PC-3 (cell line): ENCODE measurements at regions not wholly inside any gene's neighbourhood (a gene's known extent, or its start where the extent isn't known, plus 50 kb on each side); places are given as distances from the start of the nearest gene placed in this dataset.

Experiments used
- ATAC-seq: fragments of 200-7000 bp; cut with Tn5 transposase; 2 replicates; pipeline ENCODE4 v1.9.1; 2020; ENCODE audit warnings: mild to moderate bottlenecking, moderate library complexity
- BruUV-seq: library from RNA; stranded (reverse); fragments of 400-500 nt; replicated peaks from 2 replicates; lab custom pipeline; 2021; lab: Mats Ljungman, UMichigan
- CTCF ChIA-PET: fragments of 300-600 bp; sonication (Branson Sonifier 250); formaldehyde crosslinking; loops from one replicate; lab custom pipeline; 2022; ENCODE audit warnings: antibody characterized with exemption; lab: Charles Lee
- POLR2A ChIA-PET: fragments of 300-600 bp; sonication (Branson Sonifier 250); formaldehyde crosslinking; loops from one replicate; lab custom pipeline; 2022; ENCODE audit warnings: antibody characterized with exemption; ENCODE audit not compliant: unreplicated experiment; lab: Charles Lee
- DNase-seq: peaks from one replicate; pipeline ENCODE4 v3.0.0-alpha.2; 2015
- H2AFZ ChIP-seq: fragments of 300-600 bp; sonication (generic); 2 replicates; pipeline ENCODE4 v1.6.0; 2016; ENCODE audit warnings: antibody characterized with exemption, low read length
- H3F3A ChIP-seq: fragments of 300-600 bp; sonication (generic); one replicate; pipeline ENCODE4 v1.6.0; 2017; ENCODE audit warnings: antibody characterized with exemption, low read length, control low read depth, mild to moderate bottlenecking; ENCODE audit not compliant: unreplicated experiment
- H3K27ac ChIP-seq: fragments of 300-600 bp; sonication (generic); 2 replicates; pipeline ENCODE4 v1.5.1; 2016; ENCODE audit warnings: mild to moderate bottlenecking, low read length
- H3K27me3 ChIP-seq: fragments of 300-600 bp; sonication (generic); 2 replicates; pipeline ENCODE4 v1.6.1; 2016; ENCODE audit warnings: low read length, mixed read lengths
- H3K36me3 ChIP-seq: fragments of 300-600 bp; sonication (generic); 2 replicates; pipeline ENCODE4 v1.6.1; 2016; ENCODE audit warnings: low read depth, mixed run types, low read length, mixed read lengths
- H3K4me1 ChIP-seq: fragments of 300-600 bp; sonication (generic); 2 replicates; pipeline ENCODE4 v1.5.1; 2016; ENCODE audit warnings: low read length; ENCODE audit not compliant: insufficient read depth
- H3K4me2 ChIP-seq: fragments of 300-600 bp; sonication (generic); 2 replicates; pipeline ENCODE4 v1.6.0; 2016; ENCODE audit warnings: low read length
- H3K4me3 ChIP-seq: fragments of 300-600 bp; sonication (generic); 2 replicates; pipeline ENCODE4 v1.5.1; 2016; ENCODE audit warnings: mild to moderate bottlenecking, low read length, mixed read lengths
- H3K79me2 ChIP-seq: fragments of 300-600 bp; sonication (generic); 2 replicates; pipeline ENCODE4 v1.6.1; 2017; ENCODE audit warnings: low read length, mixed read lengths
- H3K9ac ChIP-seq: fragments of 300-600 bp; sonication (generic); 2 replicates; pipeline ENCODE4 v1.6.0; 2016; ENCODE audit warnings: mild to moderate bottlenecking, low read length
- H3K9me2 ChIP-seq: fragments of 300-600 bp; sonication (generic); replicated peaks from 2 replicates; pipeline ENCODE4 v1.6.1; 2016; ENCODE audit warnings: mixed run types, low read length, mixed read lengths
- H3K9me3 ChIP-seq: fragments of 300-600 bp; sonication (generic); 2 replicates; pipeline ENCODE4 v1.6.1; 2016; ENCODE audit warnings: low read length, mixed read lengths
- H4K20me1 ChIP-seq: fragments of 300-600 bp; sonication (generic); 2 replicates; pipeline ENCODE4 v1.6.1; 2016; ENCODE audit warnings: low read length, mixed read lengths
- EZH2 ChIP-seq: fragments of 300-600 bp; sonication (generic); IDR thresholded peaks from one replicate; pipeline ENCODE4 v1.6.1; 2017; ENCODE audit warnings: antibody characterized with exemption, mild to moderate bottlenecking, low read length; ENCODE audit not compliant: unreplicated experiment
- EZH2phosphoT487 ChIP-seq: fragments of 300-600 bp; sonication (generic); IDR thresholded peaks from 2 replicates; pipeline ENCODE4 v1.6.1; 2018; ENCODE audit warnings: mild to moderate bottlenecking, antibody characterized with exemption, low read length, borderline replicate concordance
- intact Hi-C: fragments of 100-400 bp; cut with micrococcal nuclease; formaldehyde crosslinking; loops from 2 replicates; pipeline ENCODE4 v1.9.0; 2023
- TF ChIP-seq, protein P1 (sequence below): fragments of 300-600 bp; sonication (generic); conservative IDR thresholded peaks from 2 replicates; pipeline ENCODE4 v1.5.1; 2017; ENCODE audit warnings: antibody characterized with exemption, low read depth, mild to moderate bottlenecking, low read length

DNA sequence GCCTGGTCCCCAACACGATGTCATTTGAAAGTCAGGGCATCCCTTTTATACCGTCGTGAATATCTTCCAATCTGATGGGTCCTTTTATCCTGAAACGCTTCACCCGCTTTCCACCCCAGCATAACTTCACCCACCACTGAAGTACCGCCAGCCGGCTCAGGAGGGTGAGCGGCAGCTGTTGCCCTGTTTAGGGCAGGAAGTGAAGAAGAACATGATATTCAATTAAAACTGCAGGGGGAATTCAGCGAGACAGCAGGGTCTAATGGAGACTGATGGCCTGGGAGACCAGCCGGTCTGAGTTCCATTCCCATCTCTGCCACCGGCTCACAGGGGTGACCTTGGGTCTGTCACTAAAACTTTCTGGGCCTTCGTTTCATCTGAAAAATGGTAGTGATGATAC lies 68.2 kb upstream of the EGFLAM start:
- peaks cover 72% of the 10 kb centered on the region for H3K27me3 ChIP-seq
- no peak overlapping the region for H3K4me2 ChIP-seq
- H3K27ac ChIP-seq = no peak overlapping the region
- BruUV-seq = no TSS peak
- ChIA-PET CTCF (no interaction called here), POLR2A (no interaction called here)
- no peaks in the 10 kb centered on the region for H3K4me1 ChIP-seq
- H4K20me1 ChIP-seq = no peaks in the 10 kb centered on the region
- H3F3A ChIP-seq = no peaks in the 10 kb centered on the region
- H2AFZ ChIP-seq = no peak overlapping the region
- intact Hi-C loops = no loop called here
- no peak overlapping the region for H3K4me3 ChIP-seq
- H3K36me3 ChIP-seq = no peaks in the 10 kb centered on the region
- H3K9me2 ChIP-seq = no peaks in the 10 kb centered on the region
- H3K9ac ChIP-seq = no peak overlapping the region
- no peak for ATAC-seq
- TF ChIP-seq, protein P1, sequence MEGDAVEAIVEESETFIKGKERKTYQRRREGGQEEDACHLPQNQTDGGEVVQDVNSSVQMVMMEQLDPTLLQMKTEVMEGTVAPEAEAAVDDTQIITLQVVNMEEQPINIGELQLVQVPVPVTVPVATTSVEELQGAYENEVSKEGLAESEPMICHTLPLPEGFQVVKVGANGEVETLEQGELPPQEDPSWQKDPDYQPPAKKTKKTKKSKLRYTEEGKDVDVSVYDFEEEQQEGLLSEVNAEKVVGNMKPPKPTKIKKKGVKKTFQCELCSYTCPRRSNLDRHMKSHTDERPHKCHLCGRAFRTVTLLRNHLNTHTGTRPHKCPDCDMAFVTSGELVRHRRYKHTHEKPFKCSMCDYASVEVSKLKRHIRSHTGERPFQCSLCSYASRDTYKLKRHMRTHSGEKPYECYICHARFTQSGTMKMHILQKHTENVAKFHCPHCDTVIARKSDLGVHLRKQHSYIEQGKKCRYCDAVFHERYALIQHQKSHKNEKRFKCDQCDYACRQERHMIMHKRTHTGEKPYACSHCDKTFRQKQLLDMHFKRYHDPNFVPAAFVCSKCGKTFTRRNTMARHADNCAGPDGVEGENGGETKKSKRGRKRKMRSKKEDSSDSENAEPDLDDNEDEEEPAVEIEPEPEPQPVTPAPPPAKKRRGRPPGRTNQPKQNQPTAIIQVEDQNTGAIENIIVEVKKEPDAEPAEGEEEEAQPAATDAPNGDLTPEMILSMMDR = no peak
- TF ChIP-seq EZH2 = no peak
- no peak for TF ChIP-seq EZH2phosphoT487
- H3K9me3 ChIP-seq = no peaks in the 10 kb centered on the region
- no peaks in the 10 kb centered on the region for H3K79me2 ChIP-seq
- no peak for DNase-seq

DNA sequence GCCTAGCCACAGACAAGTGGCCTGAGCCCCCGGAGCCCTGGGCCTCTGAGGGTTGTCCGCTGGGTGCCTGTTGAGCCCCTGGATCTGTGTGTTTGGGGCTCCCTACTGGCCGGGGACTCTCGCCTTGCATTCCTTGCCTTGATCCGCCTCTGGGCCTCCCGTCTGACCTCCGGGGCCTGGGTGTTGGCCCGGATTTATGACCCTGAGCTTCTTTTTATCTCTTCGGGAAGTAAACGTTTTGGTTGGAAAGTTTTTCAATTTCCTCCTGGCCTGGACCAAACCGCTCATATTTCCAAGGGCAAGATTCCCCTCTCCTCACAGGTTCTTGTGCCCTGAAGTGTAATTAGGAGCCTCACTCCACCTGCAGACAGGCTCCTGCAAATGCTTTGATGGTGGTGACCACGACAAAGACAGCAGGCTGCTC lies 69.3 kb upstream of the EGFLAM start:
- no TSS peak for BruUV-seq
- Histone ChIP-seq H3K4me1 (no peaks in the 10 kb centered on the region), H3K9me3 (no peaks in the 10 kb centered on the region), H3K27me3 (peaks cover 73% of the 10 kb centered on the region), H3K4me2 (no peak overlapping the region), H3F3A (no peaks in the 10 kb centered on the region), H3K9ac (no peak overlapping the region), H4K20me1 (no peaks in the 10 kb centered on the region), H3K27ac (no peak overlapping the region), H3K4me3 (no peak overlapping the region), H3K79me2 (no peaks in the 10 kb centered on the region), H3K36me3 (no peaks in the 10 kb centered on the region), H3K9me2 (no peaks in the 10 kb centered on the region), H2AFZ (no peak overlapping the region)
- no peak for TF ChIP-seq EZH2phosphoT487
- TF ChIP-seq EZH2 = no peak
- TF ChIP-seq, protein P1 = 0 out of 2 replicates have a peak, but pooled peaks have one; percentile 15
- CTCF ChIA-PET = no interaction called here
- POLR2A ChIA-PET = no interaction called here
- ATAC-seq (no peak), DNase-seq (no peak)
- intact Hi-C loops = no loop called here

DNA sequence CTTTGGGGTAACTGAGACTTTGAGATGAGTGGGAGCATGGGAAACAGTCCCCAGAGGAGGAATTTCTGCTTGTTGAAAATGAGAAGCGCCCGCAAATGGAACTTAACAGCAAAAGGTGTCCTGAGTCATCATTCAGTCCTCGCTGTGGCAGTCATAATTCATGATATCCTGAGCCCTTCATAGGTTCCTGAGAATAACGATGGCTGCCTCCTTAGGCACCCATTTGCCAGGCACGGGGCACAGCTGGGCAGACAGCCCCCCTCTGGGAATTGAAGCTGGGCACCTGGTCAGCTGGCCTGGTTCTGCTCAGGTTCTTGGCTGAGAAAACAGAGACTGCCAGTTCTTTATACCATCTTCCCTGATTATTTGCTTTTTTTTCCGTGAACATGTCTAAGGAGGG lies 69.8 kb upstream of the EGFLAM start:
- ATAC-seq (no peak), DNase-seq (no peak)
- Histone ChIP-seq H3K9ac (no peak overlapping the region), H3K36me3 (no peaks in the 10 kb centered on the region), H2AFZ (no peak overlapping the region), H3K9me2 (no peaks in the 10 kb centered on the region), H3K4me3 (no peak overlapping the region), H3K27ac (no peak overlapping the region), H3K4me2 (no peak overlapping the region), H3K79me2 (no peaks in the 10 kb centered on the region), H3K27me3 (peaks cover 69% of the 10 kb centered on the region), H3K9me3 (no peaks in the 10 kb centered on the region), H3F3A (no peaks in the 10 kb centered on the region), H3K4me1 (no peaks in the 10 kb centered on the region), H4K20me1 (no peaks in the 10 kb centered on the region)
- no TSS peak for BruUV-seq
- intact Hi-C loops = no loop called here
- ChIA-PET CTCF (no interaction called here), POLR2A (no interaction called here)
- TF ChIP-seq EZH2 (no peak), EZH2phosphoT487 (no peak)
- TF ChIP-seq, protein P1 = no peak
